ENCODE measurements at regions not wholly inside any gene's neighbourhood (a gene's known extent, or its start where the extent isn't known, plus 50 kb on each side); places are given as distances from the start of the nearest gene placed in this dataset.

DNA sequence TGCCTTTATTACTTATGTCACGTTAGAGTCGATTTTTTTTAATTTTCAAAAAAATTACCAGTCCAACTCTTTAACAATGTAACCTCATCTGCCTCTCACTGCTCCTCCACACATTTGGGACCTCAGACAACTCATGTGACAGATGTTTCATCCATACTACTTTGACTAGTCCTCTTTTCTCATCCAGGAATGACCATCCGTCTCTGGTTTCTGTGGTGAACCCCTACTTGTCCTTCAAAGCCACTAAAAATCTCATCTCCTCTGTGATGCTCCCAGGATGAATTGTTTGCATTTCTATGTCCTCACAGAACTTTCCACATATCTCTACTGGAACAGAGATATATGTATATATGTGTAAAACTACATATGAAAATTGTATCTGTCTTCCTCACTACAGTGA is 149.8 kb upstream of the ZNF462 start:
- TF ChIP-seq, protein P1, sequence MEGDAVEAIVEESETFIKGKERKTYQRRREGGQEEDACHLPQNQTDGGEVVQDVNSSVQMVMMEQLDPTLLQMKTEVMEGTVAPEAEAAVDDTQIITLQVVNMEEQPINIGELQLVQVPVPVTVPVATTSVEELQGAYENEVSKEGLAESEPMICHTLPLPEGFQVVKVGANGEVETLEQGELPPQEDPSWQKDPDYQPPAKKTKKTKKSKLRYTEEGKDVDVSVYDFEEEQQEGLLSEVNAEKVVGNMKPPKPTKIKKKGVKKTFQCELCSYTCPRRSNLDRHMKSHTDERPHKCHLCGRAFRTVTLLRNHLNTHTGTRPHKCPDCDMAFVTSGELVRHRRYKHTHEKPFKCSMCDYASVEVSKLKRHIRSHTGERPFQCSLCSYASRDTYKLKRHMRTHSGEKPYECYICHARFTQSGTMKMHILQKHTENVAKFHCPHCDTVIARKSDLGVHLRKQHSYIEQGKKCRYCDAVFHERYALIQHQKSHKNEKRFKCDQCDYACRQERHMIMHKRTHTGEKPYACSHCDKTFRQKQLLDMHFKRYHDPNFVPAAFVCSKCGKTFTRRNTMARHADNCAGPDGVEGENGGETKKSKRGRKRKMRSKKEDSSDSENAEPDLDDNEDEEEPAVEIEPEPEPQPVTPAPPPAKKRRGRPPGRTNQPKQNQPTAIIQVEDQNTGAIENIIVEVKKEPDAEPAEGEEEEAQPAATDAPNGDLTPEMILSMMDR (conservative IDR thresholded peaks at IDR 0.05; ENCODE audit: low read depth), result no peak
- ChIA-PET POLR2A (ENCODE audit: low non-redundant PET) (no interaction called here), CTCF (interaction anchor here (1.1 kb wide), 1 partner anchor 16 kb away, joined by 3 read pairs; no protein-coding TSS in a partner anchor)
- H3K27ac ChIP-seq, result no peak overlapping the region
- no peak for DNase-seq (ENCODE audit: low spot score)

DNA sequence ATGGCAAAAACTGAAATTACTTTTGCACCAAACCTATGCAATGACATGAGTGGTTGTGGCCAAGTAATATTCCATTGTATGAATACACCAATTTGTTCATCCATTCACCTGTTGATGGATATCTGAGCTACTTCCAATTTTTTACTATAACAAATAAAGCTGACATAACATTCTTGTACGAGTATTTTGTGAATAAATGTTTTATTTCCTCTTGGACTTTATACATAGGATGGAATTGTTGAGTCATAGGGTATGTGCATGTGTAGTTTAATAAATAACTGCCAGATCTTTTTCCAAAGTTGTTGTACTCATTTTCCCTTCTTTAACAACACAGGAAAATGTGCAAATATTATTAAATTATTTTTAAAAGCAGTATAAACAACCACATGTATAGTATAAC is 146.1 kb upstream of the ZNF462 start:
- POLR2A ChIA-PET (ENCODE audit: low non-redundant PET), result no interaction called here
- no peak for DNase-seq (ENCODE audit: low spot score)
- H3K27ac ChIP-seq, result no peak overlapping the region
- TF ChIP-seq, protein P1 (conservative IDR thresholded peaks at IDR 0.05; ENCODE audit: low read depth), result no peak
- CTCF ChIA-PET, result interaction anchor here (0.6 kb wide), 1 partner anchor 121 kb away, joined by 3 read pairs; no protein-coding TSS in a partner anchor

DNA sequence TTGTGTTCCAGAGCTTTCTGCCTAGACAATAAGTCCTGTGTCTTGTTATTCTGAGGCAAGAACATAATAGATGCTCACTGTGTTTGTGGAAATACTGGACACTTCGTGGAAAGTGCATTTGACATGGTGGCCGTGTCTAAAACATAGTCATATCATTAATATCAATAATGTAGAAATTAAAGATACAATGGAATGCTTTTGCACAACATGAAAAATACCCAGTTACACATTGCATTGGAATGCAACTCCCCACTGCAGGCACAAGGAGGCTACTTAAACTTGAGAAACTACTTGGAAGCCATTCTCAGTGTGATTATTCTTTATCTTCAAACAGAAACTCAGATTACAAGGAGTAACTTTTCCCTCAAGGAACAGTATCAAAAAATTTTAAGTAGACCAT is 145.3 kb upstream of the ZNF462 start:
- DNase-seq (ENCODE audit: low spot score), result peak; percentile 79
- TF ChIP-seq, protein P1 (conservative IDR thresholded peaks at IDR 0.05; ENCODE audit: low read depth), result peak; percentile 23
- CTCF ChIA-PET, result interaction anchor here (0.6 kb wide), 1 partner anchor 120 kb away, joined by 3 read pairs; no protein-coding TSS in a partner anchor
- no peak overlapping the region for H3K27ac ChIP-seq
- POLR2A ChIA-PET (ENCODE audit: low non-redundant PET), result no interaction called here

DNA sequence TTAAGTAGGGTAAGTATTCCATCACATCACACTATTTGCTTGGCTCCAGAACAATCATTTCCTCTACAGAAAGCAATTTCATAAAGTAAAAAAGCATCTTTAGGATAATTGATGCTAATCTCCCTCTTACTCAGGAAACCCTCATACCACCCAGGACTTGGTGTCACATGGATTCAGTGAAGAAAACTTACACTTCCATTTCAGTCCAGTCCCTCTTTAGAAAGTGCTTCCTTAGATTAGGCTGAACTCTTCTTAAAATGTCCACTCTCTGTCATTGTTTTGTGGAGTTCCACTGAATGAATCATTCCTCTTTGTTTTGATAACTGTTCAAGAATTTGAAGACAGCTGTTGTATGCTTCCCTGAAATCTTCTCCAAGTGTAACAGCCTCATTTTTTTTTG is 144.0 kb upstream of the ZNF462 start:
- ChIA-PET POLR2A (ENCODE audit: low non-redundant PET) (no interaction called here), CTCF (no interaction called here)
- H3K27ac ChIP-seq, result no peak overlapping the region
- DNase-seq (ENCODE audit: low spot score), result peak; percentile 14
- TF ChIP-seq, protein P1 (conservative IDR thresholded peaks at IDR 0.05; ENCODE audit: low read depth), result no peak

DNA sequence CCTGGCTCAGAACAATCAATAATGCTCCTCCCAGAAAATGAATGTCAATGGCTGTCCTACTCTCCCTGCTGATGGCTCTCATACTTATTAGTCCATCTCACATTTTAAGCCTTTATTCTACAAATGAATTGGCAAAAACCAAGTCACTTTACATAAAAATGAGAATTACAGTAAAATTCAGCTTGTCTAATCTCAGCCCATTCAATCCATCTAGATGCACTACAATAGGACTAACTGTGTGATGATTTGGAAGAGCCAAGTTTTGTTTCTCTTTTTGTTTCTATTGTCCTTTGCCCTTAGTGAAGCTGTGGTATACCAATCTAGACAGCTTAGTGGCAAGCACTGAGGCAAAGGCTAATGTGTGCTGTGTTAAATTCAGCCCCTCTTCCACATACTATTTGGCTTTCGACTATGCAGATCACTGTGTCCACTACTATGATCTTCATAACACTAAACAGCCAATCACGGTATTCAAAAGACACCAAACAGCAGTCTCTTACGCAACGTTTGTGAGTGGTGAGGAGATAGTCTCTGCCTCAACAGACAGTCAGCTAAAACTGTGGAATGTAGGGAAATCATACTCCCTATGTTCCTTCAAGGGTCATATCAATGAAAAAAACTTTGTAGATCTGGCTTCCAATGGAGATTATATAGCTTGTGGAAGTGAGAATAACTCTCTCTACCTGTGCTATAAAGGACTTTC is 140.8 kb upstream of the ZNF462 start:
- TF ChIP-seq, protein P1 (conservative IDR thresholded peaks at IDR 0.05; ENCODE audit: low read depth), result no peak
- H3K27ac ChIP-seq, result no peak overlapping the region
- ChIA-PET POLR2A (ENCODE audit: low non-redundant PET) (no interaction called here), CTCF (interaction anchor here (0.6 kb wide), 1 partner anchor 131 kb away, joined by 3 read pairs; no protein-coding TSS in a partner anchor)
- DNase-seq (ENCODE audit: low spot score), result no peak

DNA sequence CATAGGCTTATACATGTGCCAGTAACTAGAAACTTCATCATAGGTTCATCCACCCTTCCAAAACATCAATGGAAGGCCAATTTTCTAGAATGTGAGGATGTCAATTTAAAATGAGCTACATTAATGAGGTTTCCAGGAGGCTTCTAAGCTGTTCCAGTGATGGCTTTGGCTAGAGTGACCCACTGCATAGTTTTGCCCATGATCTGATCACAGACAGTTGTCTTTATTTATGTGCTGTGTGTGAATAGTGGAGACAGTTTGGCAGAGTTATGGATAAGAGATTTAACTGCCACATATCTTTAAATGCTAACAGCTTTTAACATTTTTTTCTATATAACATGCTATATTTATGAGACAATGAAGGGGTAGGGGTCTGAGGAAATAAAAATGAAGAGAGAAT is 139.0 kb upstream of the ZNF462 start:
- TF ChIP-seq, protein P1 (conservative IDR thresholded peaks at IDR 0.05; ENCODE audit: low read depth), result no peak
- no peak overlapping the region for H3K27ac ChIP-seq
- no peak for DNase-seq (ENCODE audit: low spot score)
- POLR2A ChIA-PET (ENCODE audit: low non-redundant PET), result no interaction called here
- CTCF ChIA-PET, result interaction anchor here (0.6 to 1.0 kb wide), 3 partner anchors 28 to 137 kb away, joined by 3 to 6 read pairs (median 3); no protein-coding TSS in a partner anchor
